ENCODE measurements at regions not wholly inside any gene's neighbourhood (a gene's known extent, or its start where the extent isn't known, plus 50 kb on each side); places are given as distances from the start of the nearest gene placed in this dataset.

- no peak for TF ChIP-seq TARDBP (IDR thresholded peaks at IDR 0.05)
- TF ChIP-seq FOXA1 (IDR thresholded peaks at IDR 0.05), result no peak
- no peak for TF ChIP-seq LEF1 (IDR thresholded peaks at IDR 0.05; ENCODE audit: borderline replicate concordance)
- TF ChIP-seq FOXK2 (IDR thresholded peaks at IDR 0.05), result no peak
- TF ChIP-seq SP1 (IDR thresholded peaks at IDR 0.05), result no peak
- TF ChIP-seq FOXM1 (IDR thresholded peaks at IDR 0.05; ENCODE audit: borderline replicate concordance), result no peak
- no peak for TF ChIP-seq ELF4 (IDR thresholded peaks at IDR 0.05)
- no peak for TF ChIP-seq L3MBTL2 (conservative IDR thresholded peaks at IDR 0.05)
Observed at GRCh38 chr13:44086389-44086788, 206.7 kb downstream of the LACC1 start.
